ENCODE measurements at regions not wholly inside any gene's neighbourhood (a gene's known extent, or its start where the extent isn't known, plus 50 kb on each side); places are given as distances from the start of the nearest gene placed in this dataset.

- TF ChIP-seq ZNF462 (CRISPR knock-in tag; IDR thresholded peaks at IDR 0.05) (no peak), POLR2AphosphoS5 (IDR thresholded peaks at IDR 0.05; ENCODE audit: low read depth) (no peak)
These were observed 52.5 kb upstream of the SLC14A2 start (continued) for GRCh38 chr18:45562567-45563479.

- Mint-ChIP-seq H3K36me3 (ENCODE audit: low read depth) (0 out of 3 replicates have a peak, but pooled peaks cover 4% of the 10 kb centered on the region), H3K27ac (no peak overlapping the region), H3K4me1 (peaks cover 16% of the 10 kb centered on the region), H3K4me3 (no peak overlapping the region), H3K9me3 (peaks cover 5% of the 10 kb centered on the region; the same call in 2 of the 3 replicates), H3K27me3 (ENCODE audit: insufficient read depth, low read depth, poor library complexity) (no peaks in the 10 kb centered on the region)
- no peak overlapping the region for H3K4me3 ChIP-seq
- H3K27ac ChIP-seq (ENCODE audit: low read depth) = no peak overlapping the region
- 0 out of 2 replicates have a peak, but pooled peaks cover 1% of the 10 kb centered on the region for H3K9me2 ChIP-seq (ENCODE audit: insufficient read depth)
- no peaks in the 10 kb centered on the region for H3K79me2 ChIP-seq (replicated peaks; ENCODE audit: insufficient read depth)
- H4K20me1 ChIP-seq (replicated peaks; ENCODE audit: insufficient read depth) = no peaks in the 10 kb centered on the region
- DNase-seq (ENCODE audit: low spot score) (no peak), ATAC-seq (no peak)
- no peaks in the 10 kb centered on the region for H3K27me3 ChIP-seq (ENCODE audit: insufficient read depth)
- no peak overlapping the region for H2AFZ ChIP-seq
- H3K4me1 ChIP-seq (ENCODE audit: insufficient read depth) = no peaks in the 10 kb centered on the region
- H3K36me3 ChIP-seq (ENCODE audit: insufficient read depth) = no peaks in the 10 kb centered on the region
- no peaks in the 10 kb centered on the region for H3F3A ChIP-seq (replicated peaks; ENCODE audit: low read depth)
- no peak overlapping the region for H3K4me2 ChIP-seq
- TF ChIP-seq POLR2AphosphoS5 (IDR thresholded peaks at IDR 0.05; ENCODE audit: low read depth) (no peak), ZNF331 (CRISPR knock-in tag; IDR thresholded peaks at IDR 0.05; ENCODE audit: low read depth) (no peak), STAT1 (IDR thresholded peaks at IDR 0.05; ENCODE audit: unreplicated experiment) (no peak), ETS1 (IDR thresholded peaks at IDR 0.05) (no peak), JUNB (IDR thresholded peaks at IDR 0.05; ENCODE audit: unreplicated experiment) (no peak), ZNF114 (CRISPR knock-in tag; IDR thresholded peaks at IDR 0.05) (no peak), EZH2 (IDR thresholded peaks at IDR 0.05; ENCODE audit: low read depth, unreplicated experiment) (no peak), CTCF (conservative IDR thresholded peaks at IDR 0.05; ENCODE audit: low read depth in 2 of 2) (no peak)
These were observed 49.9 kb upstream of the SLC14A2 start for GRCh38 chr18:45565280-45565970.
